ENCODE measurements at regions not wholly inside any gene's neighbourhood (a gene's known extent, or its start where the extent isn't known, plus 50 kb on each side); places are given as distances from the start of the nearest gene placed in this dataset.
"Not testable (repeated sequence)": the region's sequence is repeated elsewhere in the genome, so short reads cannot be mapped to it uniquely, and the experiment has no call there.

- no peaks in the 10 kb centered on the region for H3K27me3 ChIP-seq (ENCODE audit: control insufficient read depth, low read length)
- no peaks in the 10 kb centered on the region for H3K36me3 ChIP-seq (ENCODE audit: control insufficient read depth, low read length)
- no peaks in the 10 kb centered on the region for H3K79me2 ChIP-seq (ENCODE audit: control insufficient read depth, low read length)
- no peaks in the 10 kb centered on the region for H3K9me3 ChIP-seq (ENCODE audit: control insufficient read depth, insufficient read depth, low read length)
- H3K27ac ChIP-seq (ENCODE audit: low read depth, low read length) = no peak overlapping the region
- TF ChIP-seq CTCF (IDR thresholded peaks at IDR 0.05; ENCODE audit: low read depth, low read length, poor library complexity, severe bottlenecking) (no peak), EZH2phosphoT487 (IDR thresholded peaks at IDR 0.05; ENCODE audit: borderline replicate concordance, low read length) (no peak)
- H3K4me3 ChIP-seq (ENCODE audit: low read length) = no peak overlapping the region
- H3K4me2 ChIP-seq (ENCODE audit: low read length) = no peak overlapping the region
- H3K4me1 ChIP-seq (ENCODE audit: control insufficient read depth, low read length) = no peaks in the 10 kb centered on the region
- no peaks in the 10 kb centered on the region for H3K9me2 ChIP-seq (replicated peaks; ENCODE audit: control insufficient read depth, low read length)
- H4K20me1 ChIP-seq (ENCODE audit: control insufficient read depth, insufficient read depth, low read depth, low read length) = no peaks in the 10 kb centered on the region
- H3F3A ChIP-seq (ENCODE audit: control insufficient read depth, insufficient read depth) = no peaks in the 10 kb centered on the region
These were observed 584.8 kb downstream of the TSN start for GRCh38 chr2:122340246-122340645.

- Histone ChIP-seq H3K79me2 (ENCODE audit: control insufficient read depth, low read length) (no peaks in the 10 kb centered on the region), H3K9me2 (replicated peaks; ENCODE audit: control insufficient read depth, low read length) (no peaks in the 10 kb centered on the region), H3K4me3 (ENCODE audit: low read length) (no peak overlapping the region), H3K4me2 (ENCODE audit: low read length) (no peak overlapping the region), H3F3A (ENCODE audit: control insufficient read depth, insufficient read depth) (no peaks in the 10 kb centered on the region), H3K27me3 (ENCODE audit: control insufficient read depth, low read length) (no peaks in the 10 kb centered on the region), H3K27ac (ENCODE audit: low read depth, low read length) (no peak overlapping the region), H3K36me3 (ENCODE audit: control insufficient read depth, low read length) (no peaks in the 10 kb centered on the region), H3K4me1 (ENCODE audit: control insufficient read depth, low read length) (no peaks in the 10 kb centered on the region), H4K20me1 (ENCODE audit: control insufficient read depth, insufficient read depth, low read depth, low read length) (no peaks in the 10 kb centered on the region), H3K9me3 (ENCODE audit: control insufficient read depth, insufficient read depth, low read length) (no peaks in the 10 kb centered on the region)
- TF ChIP-seq CTCF (IDR thresholded peaks at IDR 0.05; ENCODE audit: low read depth, low read length, poor library complexity, severe bottlenecking) = no peak
- TF ChIP-seq EZH2phosphoT487 (IDR thresholded peaks at IDR 0.05; ENCODE audit: borderline replicate concordance, low read length) = no peak
These were observed 585.6 kb downstream of the TSN start for GRCh38 chr2:122341007-122341406.

- not testable (repeated sequence) for H3K4me1 ChIP-seq (ENCODE audit: control insufficient read depth, low read length); H3K27ac ChIP-seq (ENCODE audit: low read depth, low read length); H3K9me2 ChIP-seq (replicated peaks; ENCODE audit: control insufficient read depth, low read length); H3F3A ChIP-seq (ENCODE audit: control insufficient read depth, insufficient read depth); H3K79me2 ChIP-seq (ENCODE audit: control insufficient read depth, low read length); H4K20me1 ChIP-seq (ENCODE audit: control insufficient read depth, insufficient read depth, low read depth, low read length); H3K36me3 ChIP-seq (ENCODE audit: control insufficient read depth, low read length); H3K9me3 ChIP-seq (ENCODE audit: control insufficient read depth, insufficient read depth, low read length); H3K4me3 ChIP-seq (ENCODE audit: low read length); H3K4me2 ChIP-seq (ENCODE audit: low read length); H3K27me3 ChIP-seq (ENCODE audit: control insufficient read depth, low read length)
These were observed 596.7 kb downstream of the TSN start for GRCh38 chr2:122352151-122352550.

- Histone ChIP-seq H3K27me3 (ENCODE audit: control insufficient read depth, low read length) (no peaks in the 10 kb centered on the region), H3K9me3 (ENCODE audit: control insufficient read depth, insufficient read depth, low read length) (no peaks in the 10 kb centered on the region), H3K4me3 (ENCODE audit: low read length) (no peak overlapping the region), H3K9me2 (replicated peaks; ENCODE audit: control insufficient read depth, low read length) (no peaks in the 10 kb centered on the region), H3K4me1 (ENCODE audit: control insufficient read depth, low read length) (no peaks in the 10 kb centered on the region), H3K27ac (ENCODE audit: low read depth, low read length) (no peak overlapping the region), H3K4me2 (ENCODE audit: low read length) (no peak overlapping the region), H3K79me2 (ENCODE audit: control insufficient read depth, low read length) (no peaks in the 10 kb centered on the region), H3F3A (ENCODE audit: control insufficient read depth, insufficient read depth) (no peaks in the 10 kb centered on the region), H4K20me1 (ENCODE audit: control insufficient read depth, insufficient read depth, low read depth, low read length) (no peaks in the 10 kb centered on the region), H3K36me3 (ENCODE audit: control insufficient read depth, low read length) (no peaks in the 10 kb centered on the region)
- TF ChIP-seq EZH2phosphoT487 (IDR thresholded peaks at IDR 0.05; ENCODE audit: borderline replicate concordance, low read length) (no peak), CTCF (IDR thresholded peaks at IDR 0.05; ENCODE audit: low read depth, low read length, poor library complexity, severe bottlenecking) (no peak)
These were observed 602.5 kb downstream of the TSN start for GRCh38 chr2:122357998-122358397.
